ENCODE measurements at regions not wholly inside any gene's neighbourhood (a gene's known extent, or its start where the extent isn't known, plus 50 kb on each side); places are given as distances from the start of the nearest gene placed in this dataset.
A peak's percentile ranks its signal among the peaks of the same experiment; 100 is the strongest.
"Not testable (repeated sequence)": the region's sequence is repeated elsewhere in the genome, so short reads cannot be mapped to it uniquely, and the experiment has no call there.

GRCh38 chr2:145753041-145753608, 1233.2 kb upstream of the ZEB2 start:
- DNase-seq: no peak

- peak; percentile 59 to 83 (median 83) for DNase-seq
Measured at GRCh38 chr2:145752091-145752806, 1232.3 kb upstream of the ZEB2 start.

GRCh38 chr2:145751629-145752028, 1231.7 kb upstream of the ZEB2 start:
- peak; percentile 80 to 94 (median 93) for DNase-seq

GRCh38 chr2:145751155-145751554, 1231.2 kb upstream of the ZEB2 start:
- no peak for DNase-seq

GRCh38 chr2:145750612-145751011, 1230.7 kb upstream of the ZEB2 start:
- peak; percentile 67 to 79 (median 76) for DNase-seq

- DNase-seq: no peak
Measured at GRCh38 chr2:145750144-145750543, 1230.2 kb upstream of the ZEB2 start.

GRCh38 chr2:145749556-145749955, 1229.6 kb upstream of the ZEB2 start:
- DNase-seq: no peak

- no peak for DNase-seq
Measured at GRCh38 chr2:145748927-145749326, 1229.0 kb upstream of the ZEB2 start.

- DNase-seq: no peak
Measured at GRCh38 chr2:145747715-145748114, 1227.8 kb upstream of the ZEB2 start.

GRCh38 chr2:145745387-145745721, 1225.4 kb upstream of the ZEB2 start:
- DNase-seq: not testable (repeated sequence)

GRCh38 chr2:145744541-145745386, 1224.8 kb upstream of the ZEB2 start:
- peak; percentile 45 to 83 (median 83) for DNase-seq

GRCh38 chr2:145743011-145743410, 1223.1 kb upstream of the ZEB2 start:
- peak; percentile 70 to 86 (median 84) for DNase-seq

- DNase-seq: peak in 2 of 3 donors; percentile 46 to 60
Measured at GRCh38 chr2:145741636-145742035, 1221.7 kb upstream of the ZEB2 start.

GRCh38 chr2:145741181-145741580, 1221.3 kb upstream of the ZEB2 start:
- DNase-seq: no peak

GRCh38 chr2:145740302-145740701, 1220.4 kb upstream of the ZEB2 start:
- DNase-seq: peak; percentile 57 to 78 (median 68)

GRCh38 chr2:145739681-145740080, 1219.8 kb upstream of the ZEB2 start:
- DNase-seq: peak in 2 of 3 donors; percentile 41 to 52

GRCh38 chr2:145736871-145737270, 1217.0 kb upstream of the ZEB2 start:
- DNase-seq: no peak

- no peak for DNase-seq
Measured at GRCh38 chr2:145731467-145731866, 1211.5 kb upstream of the ZEB2 start.

GRCh38 chr2:145729993-145730770, 1210.3 kb upstream of the ZEB2 start:
- no peak for DNase-seq

GRCh38 chr2:145729481-145729880, 1209.6 kb upstream of the ZEB2 start:
- no peak for DNase-seq

- no peak for DNase-seq
Measured at GRCh38 chr2:145728511-145728910, 1208.6 kb upstream of the ZEB2 start.

- no peak for DNase-seq
Measured at GRCh38 chr2:145725876-145726275, 1206.0 kb upstream of the ZEB2 start.

GRCh38 chr2:145724311-145724898, 1204.5 kb upstream of the ZEB2 start:
- DNase-seq: no peak

Data from suppressor macrophage treated with lipopolysaccharide for 1 hour (primary cell).